ENCODE measurements at regions not wholly inside any gene's neighbourhood (a gene's known extent, or its start where the extent isn't known, plus 50 kb on each side); places are given as distances from the start of the nearest gene placed in this dataset.
A peak's percentile ranks its signal among the peaks of the same experiment; 100 is the strongest.

GRCh38 chr1:242710847-242711246 is 186.3 kb upstream of the PLD5 start (continued):
- TF ChIP-seq EZH2 (IDR thresholded peaks at IDR 0.05; ENCODE audit: low read depth, unreplicated experiment) (no peak), NANOG (IDR thresholded peaks at IDR 0.05; ENCODE audit: borderline replicate concordance) (no peak), REST (IDR thresholded peaks at IDR 0.05; ENCODE audit: unreplicated experiment) (no peak), POLR2AphosphoS5 (IDR thresholded peaks at IDR 0.05; ENCODE audit: low read depth) (no peak)

GRCh38 chr1:242710286-242710685 is 185.8 kb upstream of the PLD5 start:
- no peaks in the 10 kb centered on the region for H3K9me2 ChIP-seq (ENCODE audit: insufficient read depth)
- H3K4me3 Mint-ChIP-seq, result no peak overlapping the region
- H3K9me3 Mint-ChIP-seq, result peaks cover 5% of the 10 kb centered on the region; the same call in 2 of the 3 replicates
- H3K36me3 Mint-ChIP-seq (ENCODE audit: low read depth), result peaks cover 4% of the 10 kb centered on the region; the same call in 2 of the 3 replicates
- peaks cover 16% of the 10 kb centered on the region; the same call in 2 of the 3 replicates for H3K4me1 Mint-ChIP-seq
- H3F3A ChIP-seq (replicated peaks; ENCODE audit: low read depth), result no peaks in the 10 kb centered on the region
- ATAC-seq (no peak), DNase-seq (ENCODE audit: low spot score) (no peak)
- H3K27ac ChIP-seq (ENCODE audit: low read depth), result no peak overlapping the region
- no peaks in the 10 kb centered on the region for H3K27me3 Mint-ChIP-seq (ENCODE audit: insufficient read depth, low read depth, poor library complexity)
- H4K20me1 ChIP-seq (replicated peaks; ENCODE audit: insufficient read depth), result no peaks in the 10 kb centered on the region
- H3K4me2 ChIP-seq, result peak overlapping the region; percentile 17; the same call in 1 of the 2 replicates
- no peak overlapping the region for H3K4me3 ChIP-seq
- H3K27me3 ChIP-seq (ENCODE audit: insufficient read depth), result peaks cover 15% of the 10 kb centered on the region; the same call in 1 of the 2 replicates
- H3K79me2 ChIP-seq (replicated peaks; ENCODE audit: insufficient read depth), result no peaks in the 10 kb centered on the region
- no peak overlapping the region for H3K27ac Mint-ChIP-seq
- H2AFZ ChIP-seq, result no peak overlapping the region
- H3K36me3 ChIP-seq (ENCODE audit: insufficient read depth), result no peaks in the 10 kb centered on the region
- H3K4me1 ChIP-seq (ENCODE audit: insufficient read depth), result peaks cover 17% of the 10 kb centered on the region; the same call in 1 of the 2 replicates
- TF ChIP-seq ZNF462 (CRISPR knock-in tag; IDR thresholded peaks at IDR 0.05) (no peak), CTCF (conservative IDR thresholded peaks at IDR 0.05; ENCODE audit: low read depth in 2 of 2) (no peak), JUNB (IDR thresholded peaks at IDR 0.05; ENCODE audit: unreplicated experiment) (no peak), ETS1 (IDR thresholded peaks at IDR 0.05) (no peak), EZH2phosphoT487 (IDR thresholded peaks at IDR 0.05; ENCODE audit: unreplicated experiment) (no peak), STAT1 (IDR thresholded peaks at IDR 0.05; ENCODE audit: unreplicated experiment) (no peak), ZNF114 (CRISPR knock-in tag; IDR thresholded peaks at IDR 0.05) (no peak), POLR2AphosphoS5 (IDR thresholded peaks at IDR 0.05; ENCODE audit: low read depth) (no peak), EZH2 (IDR thresholded peaks at IDR 0.05; ENCODE audit: low read depth, unreplicated experiment) (no peak), NANOG (IDR thresholded peaks at IDR 0.05; ENCODE audit: borderline replicate concordance) (no peak)

All from GM23338 (cell line).